ENCODE measurements at regions not wholly inside any gene's neighbourhood (a gene's known extent, or its start where the extent isn't known, plus 50 kb on each side); places are given as distances from the start of the nearest gene placed in this dataset.

GRCh38 chrX:130999360-130999759 lies 58.8 kb upstream of the ARHGAP36 start:
- H3K9me3 Mint-ChIP-seq = peaks cover 3% of the 10 kb centered on the region
- 78% methylated on average over 1 of the region's 1 CpG; no CpG with 5 or more reads in 1 of the 2 experiments for WGBS, 2 experiments (ENCODE audit: insufficient coverage in 1 of 2, insufficient read length in 1 of 2)
- H3K4me1 Mint-ChIP-seq = no peaks in the 10 kb centered on the region
- no peak overlapping the region for H3K27ac Mint-ChIP-seq
- H3K27ac ChIP-seq (ENCODE audit: low read depth, low read length) = no peak overlapping the region
- H3K36me3 Mint-ChIP-seq (ENCODE audit: low read depth) = no peaks in the 10 kb centered on the region
- H3K4me3 ChIP-seq (ENCODE audit: low read length) = no peak overlapping the region
- H3K36me3 ChIP-seq (ENCODE audit: control insufficient read depth, insufficient read depth, low read length) = no peaks in the 10 kb centered on the region
- H3K4me3 Mint-ChIP-seq = no peak overlapping the region
- TF ChIP-seq, protein P1, sequence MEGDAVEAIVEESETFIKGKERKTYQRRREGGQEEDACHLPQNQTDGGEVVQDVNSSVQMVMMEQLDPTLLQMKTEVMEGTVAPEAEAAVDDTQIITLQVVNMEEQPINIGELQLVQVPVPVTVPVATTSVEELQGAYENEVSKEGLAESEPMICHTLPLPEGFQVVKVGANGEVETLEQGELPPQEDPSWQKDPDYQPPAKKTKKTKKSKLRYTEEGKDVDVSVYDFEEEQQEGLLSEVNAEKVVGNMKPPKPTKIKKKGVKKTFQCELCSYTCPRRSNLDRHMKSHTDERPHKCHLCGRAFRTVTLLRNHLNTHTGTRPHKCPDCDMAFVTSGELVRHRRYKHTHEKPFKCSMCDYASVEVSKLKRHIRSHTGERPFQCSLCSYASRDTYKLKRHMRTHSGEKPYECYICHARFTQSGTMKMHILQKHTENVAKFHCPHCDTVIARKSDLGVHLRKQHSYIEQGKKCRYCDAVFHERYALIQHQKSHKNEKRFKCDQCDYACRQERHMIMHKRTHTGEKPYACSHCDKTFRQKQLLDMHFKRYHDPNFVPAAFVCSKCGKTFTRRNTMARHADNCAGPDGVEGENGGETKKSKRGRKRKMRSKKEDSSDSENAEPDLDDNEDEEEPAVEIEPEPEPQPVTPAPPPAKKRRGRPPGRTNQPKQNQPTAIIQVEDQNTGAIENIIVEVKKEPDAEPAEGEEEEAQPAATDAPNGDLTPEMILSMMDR (conservative IDR thresholded peaks at IDR 0.05) = no peak
- H3K27me3 Mint-ChIP-seq (ENCODE audit: insufficient read depth) = peaks cover 21% of the 10 kb centered on the region
- H3K9me3 ChIP-seq (ENCODE audit: control insufficient read depth, low read length) = no peaks in the 10 kb centered on the region
- DNase-seq = no peak
- H3K4me1 ChIP-seq (ENCODE audit: control insufficient read depth, insufficient read depth, low read length) = no peaks in the 10 kb centered on the region
- H3K27me3 ChIP-seq (ENCODE audit: control insufficient read depth, insufficient read depth, low read length, poor library complexity, severe bottlenecking) = no peaks in the 10 kb centered on the region
- no peak overlapping the region for H3K9ac ChIP-seq (ENCODE audit: extremely low read depth, low read length, poor library complexity, severe bottlenecking)

Data from endodermal cell (in vitro differentiated cells).